HEK293 (cell line): ENCODE measurements at regions not wholly inside any gene's neighbourhood (a gene's known extent, or its start where the extent isn't known, plus 50 kb on each side); places are given as distances from the start of the nearest gene placed in this dataset.

Experiments
- CTCF ChIA-PET: fragments of 350-600 bp; formaldehyde crosslinking; extraction: SDS; loops from one replicate; lab custom pipeline; 2021; ENCODE audit warnings: antibody characterized with exemption; lab: Yijun Ruan, JAX
- POLR2A ChIA-PET: fragments of 300-600 bp; formaldehyde crosslinking; extraction: SDS; loops from one replicate; lab custom pipeline; 2020; ENCODE audit warnings: antibody characterized with exemption, inconsistent platforms; lab: Yijun Ruan, JAX
- H3K27ac ChIP-seq: fragments of 200-500 bp; sonication (Bioruptor generic); 2 replicates; pipeline ENCODE4 v1.5.1; 2014; ENCODE audit warnings: low read depth, low read length, control low read depth, inconsistent platforms; ENCODE audit errors: extremely low read depth
- H3K36me3 ChIP-seq, 2 experiments: fragments of 200-500 bp in 1 of 2; sonication (Bioruptor generic) in 1 of 2; 1 replicate in 1 of 2; 2 replicates in 1 of 2; pipeline ENCODE4 v1.5.1; 2014 to 2017; ENCODE audit warnings: inconsistent platforms in 2 of 2, low read length in 2 of 2; ENCODE audit not compliant: control insufficient read depth in 2 of 2, insufficient read depth in 1 of 2
- H3K4me1 ChIP-seq: fragments of 200-500 bp; sonication (Bioruptor generic); 2 replicates; pipeline ENCODE4 v1.5.1; 2014; ENCODE audit warnings: mild to moderate bottlenecking, low read length, inconsistent platforms; ENCODE audit not compliant: control insufficient read depth, insufficient read depth
- H3K4me3 ChIP-seq: 2 replicates; pipeline ENCODE4 v1.5.1; 2011; ENCODE audit warnings: low read depth, mild to moderate bottlenecking, control low read depth, low read length, moderate library complexity
- H3K9me3 ChIP-seq: fragments of 200-500 bp; sonication (Bioruptor generic); 2 replicates; pipeline ENCODE4 v1.5.1; 2014; ENCODE audit warnings: low read depth, low read length, inconsistent platforms; ENCODE audit not compliant: control insufficient read depth, insufficient read depth
- CTCF ChIP-seq: fragments of 450-650 bp; formaldehyde crosslinking; IDR thresholded peaks from 2 replicates; pipeline ENCODE4 v1.5.1; 2016; ENCODE audit warnings: missing biosample characterization, missing genetic modification characterization
- IKZF3 ChIP-seq: fragments of 450-650 bp; IDR thresholded peaks from 2 replicates; pipeline ENCODE4 v1.5.0; 2018; ENCODE audit warnings: missing biosample characterization, mild to moderate bottlenecking, missing genetic modification characterization, moderate library complexity
- PRDM2 ChIP-seq: fragments of 450-650 bp; formaldehyde crosslinking; IDR thresholded peaks from 2 replicates; pipeline ENCODE4 v1.5.1; 2016; ENCODE audit warnings: missing biosample characterization, missing genetic modification characterization, borderline replicate concordance
- YY2 ChIP-seq: fragments of 450-650 bp; formaldehyde crosslinking; IDR thresholded peaks from 2 replicates; pipeline ENCODE4 v1.5.1; 2016; ENCODE audit warnings: missing biosample characterization, missing genetic modification characterization
- ZNF132 ChIP-seq: fragments of 450-650 bp; formaldehyde crosslinking; IDR thresholded peaks from 2 replicates; pipeline ENCODE4 v1.5.1; 2017; ENCODE audit warnings: missing biosample characterization, missing genetic modification characterization, borderline replicate concordance
- ZNF169 ChIP-seq: fragments of 450-650 bp; formaldehyde crosslinking; IDR thresholded peaks from 2 replicates; pipeline ENCODE4 v1.5.1; 2016; ENCODE audit warnings: missing biosample characterization, missing genetic modification characterization
- ZNF362 ChIP-seq: fragments of 450-650 bp; formaldehyde crosslinking; IDR thresholded peaks from 2 replicates; pipeline ENCODE4 v1.5.1; 2016; ENCODE audit warnings: missing biosample characterization, missing genetic modification characterization
- ZNF404 ChIP-seq: fragments of 450-650 bp; formaldehyde crosslinking; IDR thresholded peaks from 2 replicates; pipeline ENCODE4 v1.5.1; 2017; ENCODE audit warnings: missing biosample characterization, missing genetic modification characterization
- ZNF423 ChIP-seq: fragments of 450-650 bp; formaldehyde crosslinking; IDR thresholded peaks from 2 replicates; pipeline ENCODE4 v1.5.1; 2016; ENCODE audit warnings: missing biosample characterization, missing genetic modification characterization
- ZNF558 ChIP-seq: fragments of 450-650 bp; formaldehyde crosslinking; IDR thresholded peaks from 2 replicates; pipeline ENCODE4 v1.5.1; 2016; ENCODE audit warnings: missing biosample characterization, missing genetic modification characterization
- ZNF585B ChIP-seq: fragments of 450-650 bp; formaldehyde crosslinking; IDR thresholded peaks from 2 replicates; pipeline ENCODE4 v1.5.1; 2016; ENCODE audit warnings: missing biosample characterization, missing genetic modification characterization
- ZNF600 ChIP-seq: fragments of 450-650 bp; formaldehyde crosslinking; IDR thresholded peaks from 2 replicates; pipeline ENCODE4 v1.5.1; 2016; ENCODE audit warnings: missing biosample characterization, missing genetic modification characterization
- ZNF670 ChIP-seq: fragments of 450-650 bp; formaldehyde crosslinking; IDR thresholded peaks from 2 replicates; pipeline ENCODE4 v1.5.1; 2016; ENCODE audit warnings: missing biosample characterization, missing genetic modification characterization, low read depth
- ZNF701 ChIP-seq: fragments of 450-650 bp; formaldehyde crosslinking; IDR thresholded peaks from 2 replicates; pipeline ENCODE4 v1.5.1; 2016; ENCODE audit warnings: missing biosample characterization, missing genetic modification characterization
- ZNF707 ChIP-seq: fragments of 450-650 bp; formaldehyde crosslinking; IDR thresholded peaks from 2 replicates; pipeline ENCODE4 v1.5.1; 2016; ENCODE audit warnings: missing biosample characterization, missing genetic modification characterization
- ZNF768 ChIP-seq: fragments of 450-650 bp; formaldehyde crosslinking; IDR thresholded peaks from 2 replicates; pipeline ENCODE4 v1.5.1; 2018; ENCODE audit warnings: missing biosample characterization, mild to moderate bottlenecking, missing genetic modification characterization
- ZNF777 ChIP-seq: fragments of 450-650 bp; formaldehyde crosslinking; IDR thresholded peaks from 2 replicates; pipeline ENCODE4 v1.5.1; 2017; ENCODE audit warnings: missing biosample characterization, missing genetic modification characterization, borderline replicate concordance
- ZNF830 ChIP-seq: fragments of 450-650 bp; IDR thresholded peaks from 2 replicates; pipeline ENCODE4 v1.5.0; 2018; ENCODE audit warnings: missing biosample characterization, missing genetic modification characterization, low read depth, mild to moderate bottlenecking, moderate library complexity
- ZSCAN23 ChIP-seq: fragments of 450-650 bp; formaldehyde crosslinking; IDR thresholded peaks from 2 replicates; pipeline ENCODE4 v1.5.1; 2016; ENCODE audit warnings: missing biosample characterization, missing genetic modification characterization
- ZSCAN5A ChIP-seq: fragments of 450-650 bp; formaldehyde crosslinking; IDR thresholded peaks from 2 replicates; pipeline ENCODE4 v1.5.1; 2016; ENCODE audit warnings: missing biosample characterization, missing genetic modification characterization

GRCh38 chr2:126811101-126811500 lies 87.6 kb upstream of the TEX51 start:
- H3K27ac ChIP-seq = no peak overlapping the region
- H3K9me3 ChIP-seq = no peaks in the 10 kb centered on the region
- CTCF ChIA-PET = interaction anchor here (0.7 kb wide), 1 partner anchor 160 kb away, joined by 3 read pairs; no protein-coding TSS in a partner anchor
- POLR2A ChIA-PET = no interaction called here
- H3K36me3 ChIP-seq = no peaks in the 10 kb centered on the region
- peaks cover 11% of the 10 kb centered on the region; the same call in 1 of the 2 replicates for H3K4me1 ChIP-seq
- no peak for TF ChIP-seq ZSCAN23
- TF ChIP-seq ZNF404 (tag by site-specific recombination) = no peak
- TF ChIP-seq YY2 (tag by site-specific recombination) = no peak
- no peak for TF ChIP-seq CTCF (tag by site-specific recombination)
- TF ChIP-seq ZNF585B (tag by site-specific recombination) = no peak
- H3K4me3 ChIP-seq = no peak overlapping the region

GRCh38 chr2:126817172-126817571 lies 81.5 kb upstream of the TEX51 start:
- H3K27ac ChIP-seq = no peak overlapping the region
- TF ChIP-seq ZNF558 (tag by site-specific recombination) (peak; percentile 97), ZNF768 (tag by site-specific recombination) (no peak)
- CTCF ChIA-PET = no interaction called here
- H3K9me3 ChIP-seq = no peaks in the 10 kb centered on the region
- no peak overlapping the region for H3K4me3 ChIP-seq
- no peaks in the 10 kb centered on the region for H3K4me1 ChIP-seq
- POLR2A ChIA-PET = no interaction called here
- H3K36me3 ChIP-seq = no peaks in the 10 kb centered on the region

- Histone ChIP-seq H3K9me3 (no peaks in the 10 kb centered on the region), H3K27ac (no peak overlapping the region), H3K4me3 (no peak overlapping the region), H3K36me3 (no peaks in the 10 kb centered on the region), H3K4me1 (no peaks in the 10 kb centered on the region)
- POLR2A ChIA-PET = no interaction called here
- CTCF ChIA-PET = no interaction called here
- no peak for TF ChIP-seq ZNF670 (tag by site-specific recombination)
- TF ChIP-seq ZNF423 (tag by site-specific recombination) = no peak
- TF ChIP-seq ZNF707 = no peak
- no peak for TF ChIP-seq ZNF701 (tag by site-specific recombination)
- TF ChIP-seq ZNF169 = no peak
- no peak for TF ChIP-seq ZNF830 (tag by site-specific recombination)
Measured at GRCh38 chr2:126822115-126822514, 76.6 kb upstream of the TEX51 start.

- Histone ChIP-seq H3K27ac (no peak overlapping the region), H3K4me3 (no peak overlapping the region), H3K36me3 (no peaks in the 10 kb centered on the region), H3K4me1 (no peaks in the 10 kb centered on the region), H3K9me3 (no peaks in the 10 kb centered on the region)
- ChIA-PET CTCF (no interaction called here), POLR2A (no interaction called here)
- TF ChIP-seq ZNF132 (no peak), ZNF600 (no peak), PRDM2 (tag by site-specific recombination) (no peak), ZSCAN5A (tag by site-specific recombination) (no peak), IKZF3 (tag by site-specific recombination) (no peak), ZNF777 (no peak), ZNF362 (no peak)
Measured at GRCh38 chr2:126822921-126823320, 75.8 kb upstream of the TEX51 start.
